ENCODE measurements at regions not wholly inside any gene's neighbourhood (a gene's known extent, or its start where the extent isn't known, plus 50 kb on each side); places are given as distances from the start of the nearest gene placed in this dataset.

- DNase-seq (ENCODE audit: low read depth, low spot score) = no peak
Observed at GRCh38 chr19:30637926-30638325, 265.7 kb downstream of the ZNF536 start.

- no peak for DNase-seq (ENCODE audit: low read depth, low spot score)
Observed at GRCh38 chr19:30634996-30635975, 263.1 kb downstream of the ZNF536 start.

DNA sequence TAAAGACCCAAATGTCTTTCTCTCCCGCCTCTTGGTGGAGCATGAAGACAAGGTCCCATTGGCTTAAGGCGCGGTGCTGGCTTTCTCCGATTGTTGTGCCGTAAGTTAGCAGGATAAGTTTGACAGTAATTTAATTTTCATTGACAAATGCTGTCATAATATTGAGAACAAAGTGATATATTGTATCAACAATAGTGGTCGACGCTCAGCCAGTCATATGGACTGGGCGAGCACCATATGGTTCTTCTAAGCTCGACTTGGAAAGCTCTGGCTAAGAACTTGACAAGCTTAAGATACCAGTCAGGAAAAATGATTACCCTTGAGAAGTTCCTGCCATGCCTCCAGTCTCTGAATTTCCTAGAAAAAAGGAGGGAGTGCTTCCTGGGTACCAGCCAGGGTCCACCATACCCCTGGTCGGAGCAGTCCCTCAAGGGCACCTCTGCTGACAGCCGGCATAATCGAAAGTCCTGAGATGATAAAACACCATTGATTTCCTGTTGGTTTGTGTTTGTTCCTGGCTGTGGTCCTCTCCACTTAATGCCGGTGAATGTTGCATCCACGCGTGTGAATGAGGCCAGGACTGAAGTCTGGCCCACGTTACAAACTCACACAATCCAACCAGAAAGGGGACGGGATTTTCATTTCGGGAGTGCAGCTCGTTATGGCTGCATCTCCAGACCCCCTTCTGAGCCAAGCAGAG, 262.1 kb downstream of the ZNF536 start:
- no peak for DNase-seq (ENCODE audit: low read depth, low spot score)

- DNase-seq (ENCODE audit: low read depth, low spot score) = no peak
Observed at GRCh38 chr19:30631033-30631370, 258.8 kb downstream of the ZNF536 start.

DNA sequence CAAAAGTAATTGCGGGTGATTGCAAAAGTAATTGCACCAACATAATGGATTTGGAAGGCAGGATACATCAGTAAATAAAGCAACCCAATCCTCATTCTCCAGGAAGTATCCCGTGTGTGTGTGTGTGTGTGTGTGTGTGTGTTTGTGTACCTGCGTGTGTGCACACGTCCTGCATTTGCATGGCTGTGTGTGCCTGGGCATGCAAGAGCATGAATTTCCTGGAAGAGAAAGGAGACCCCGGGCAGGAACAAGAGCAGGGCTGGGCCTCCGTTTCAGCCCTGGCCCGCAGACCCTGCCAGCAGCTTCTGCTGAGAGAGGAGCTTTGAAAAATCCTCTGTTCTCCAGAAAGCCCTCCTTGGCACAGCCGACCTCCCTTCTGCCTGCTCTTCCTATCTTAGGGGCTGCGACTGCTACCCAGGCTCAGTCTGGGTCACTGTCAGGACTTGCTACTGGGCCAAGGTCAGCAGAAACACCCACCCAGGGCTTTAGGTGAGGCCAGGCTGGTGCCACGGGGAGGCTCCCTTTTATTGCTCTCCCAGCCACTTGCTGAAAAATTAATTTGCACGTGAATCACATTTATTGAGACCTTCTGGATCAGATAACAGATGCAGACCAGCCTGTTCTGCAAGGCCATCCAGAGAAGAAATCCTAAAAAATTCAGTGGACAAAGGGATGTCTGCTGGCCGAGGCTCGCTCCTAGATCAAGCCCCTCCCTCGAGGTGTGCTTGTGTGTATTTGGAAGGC, 258.3 kb downstream of the ZNF536 start:
- DNase-seq (ENCODE audit: low read depth, low spot score) = no peak

GRCh38 chr19:30629086-30629485, 256.9 kb downstream of the ZNF536 start:
- no peak for DNase-seq (ENCODE audit: low read depth, low spot score)

DNA sequence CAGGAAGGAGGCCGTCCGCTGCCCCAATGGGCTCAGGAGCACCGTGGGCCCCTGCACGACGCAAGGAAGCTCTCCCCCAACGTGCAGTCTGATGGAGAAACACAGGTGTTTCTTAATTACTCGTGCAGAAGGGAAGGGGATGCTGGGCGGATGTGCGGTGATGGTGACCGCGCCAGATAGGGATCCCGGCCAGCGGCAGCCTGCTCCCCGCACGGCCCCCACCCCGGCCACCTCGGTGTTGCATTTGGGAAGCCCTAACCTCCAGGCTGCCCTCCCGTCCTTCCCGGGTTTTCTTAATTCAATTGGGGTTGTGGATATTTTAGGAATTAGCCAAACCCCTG, 254.4 kb downstream of the ZNF536 start:
- DNase-seq (ENCODE audit: low read depth, low spot score) = no peak

- DNase-seq (ENCODE audit: low read depth, low spot score) = no peak
Observed at GRCh38 chr19:30625947-30626625, 253.9 kb downstream of the ZNF536 start.

DNA sequence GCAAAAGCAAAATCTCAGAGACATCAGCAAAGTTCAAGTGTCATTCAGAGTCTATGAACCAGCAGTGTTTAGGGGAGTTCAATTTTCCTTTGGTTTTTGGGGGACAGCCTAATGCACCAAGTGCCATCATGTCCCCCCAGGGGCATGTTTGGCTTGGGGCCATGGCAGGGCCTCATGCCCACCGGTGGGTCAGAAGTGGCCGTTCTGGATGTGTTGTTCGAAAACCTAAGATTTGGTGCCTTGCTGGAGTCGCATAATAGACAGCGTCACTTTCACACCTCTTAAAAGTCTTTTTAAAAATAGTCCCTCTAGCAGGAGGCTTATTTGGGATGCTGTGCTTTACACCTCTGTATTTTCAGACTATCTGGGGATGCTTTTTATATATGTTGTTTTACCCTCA, 250.1 kb downstream of the ZNF536 start:
- DNase-seq (ENCODE audit: low read depth, low spot score) = no peak

GRCh38 chr19:30621326-30621920, 249.2 kb downstream of the ZNF536 start:
- DNase-seq (ENCODE audit: low read depth, low spot score) = no peak

DNA sequence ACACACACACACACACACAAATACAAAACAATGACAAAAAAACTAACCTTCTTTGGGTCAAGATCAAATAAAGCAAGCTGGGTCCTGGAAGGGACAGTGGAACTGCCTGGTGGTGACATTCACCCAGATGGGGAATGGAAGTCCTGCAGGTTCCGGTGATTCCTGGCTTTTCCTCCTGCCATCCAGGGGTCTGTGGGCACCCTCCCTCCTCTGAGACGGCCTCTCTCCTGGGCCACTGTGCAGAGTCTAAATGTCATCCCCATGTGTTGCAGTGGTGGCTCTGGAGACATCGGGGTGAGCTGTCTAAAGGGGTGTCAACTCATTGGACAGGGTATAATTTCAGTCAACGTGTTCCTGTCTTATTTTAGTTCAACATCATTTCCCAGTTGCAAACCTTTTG, 248.2 kb downstream of the ZNF536 start:
- DNase-seq (ENCODE audit: low read depth, low spot score) = no peak

GRCh38 chr19:30609656-30610270, 237.6 kb downstream of the ZNF536 start:
- DNase-seq (ENCODE audit: low read depth, low spot score) = no peak

DNA sequence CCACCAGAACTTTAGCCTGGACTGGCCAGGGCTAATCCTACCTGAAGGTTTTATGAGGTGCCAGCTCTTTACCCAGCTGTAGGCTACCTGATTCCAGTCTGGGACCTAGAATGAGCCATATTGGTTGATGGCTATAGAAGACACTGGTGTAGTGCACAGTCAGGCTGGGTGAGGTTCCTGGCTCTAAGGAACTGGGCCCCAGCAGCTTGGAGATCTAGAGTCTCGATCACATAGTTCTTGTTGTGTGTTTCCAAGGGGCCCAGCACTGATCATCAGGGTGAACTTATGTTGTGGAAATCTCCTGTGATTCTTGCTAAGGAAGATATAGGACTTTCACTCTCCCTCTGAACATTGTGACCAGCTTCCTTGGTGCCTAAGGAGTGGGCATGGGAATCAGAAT, 236.3 kb downstream of the ZNF536 start:
- DNase-seq (ENCODE audit: low read depth, low spot score) = no peak

Data from activated naive CD8-positive, alpha-beta T cell treated with anti-CD3 and anti-CD28 coated beads, Interleukin-2, amount 50 U/mL, for 16 hours (primary cell).